SK-N-MC (cell line): ENCODE measurements at regions not wholly inside any gene's neighbourhood (a gene's known extent, or its start where the extent isn't known, plus 50 kb on each side); places are given as distances from the start of the nearest gene placed in this dataset.

Experiments
- DNase-seq: peaks from one replicate; pipeline ENCODE4 v3.0.0-alpha.2; 2011; ENCODE audit warnings: low read depth, low spot score
- H3K27ac ChIP-seq: fragments of 200-600 bp; sonication (generic); 2 replicates; pipeline ENCODE4 v1.5.1; 2016; ENCODE audit warnings: mixed run types
- H3K36me3 ChIP-seq: fragments of 200-600 bp; sonication (generic); 2 replicates; pipeline ENCODE4 v1.6.1; 2017; ENCODE audit warnings: antibody characterized with exemption, low read length, mixed read lengths; ENCODE audit not compliant: insufficient read depth
- H3K4me3 ChIP-seq: fragments of 200-600 bp; sonication (generic); 2 replicates; pipeline ENCODE4 v1.5.1; 2016
- H3K9ac ChIP-seq: fragments of 200-600 bp; sonication (generic); 2 replicates; pipeline ENCODE4 v1.8.0; 2017; ENCODE audit warnings: mixed run types, mixed read lengths; ENCODE audit not compliant: insufficient read length
- H3K9me3 ChIP-seq: fragments of 200-600 bp; sonication (generic); 2 replicates; pipeline ENCODE4 v1.6.1; 2017; ENCODE audit warnings: low read depth, mild to moderate bottlenecking, antibody characterized with exemption, low read length, moderate library complexity, mixed read lengths
- EZH2 ChIP-seq: fragments of 200-600 bp; sonication (generic); IDR thresholded peaks from one replicate; pipeline ENCODE4 v1.6.1; 2017; ENCODE audit warnings: antibody characterized with exemption
- FOXP2 ChIP-seq: optimal IDR thresholded peaks from 2 replicates; pipeline ENCODE3; 2011; ENCODE audit warnings: mild to moderate bottlenecking, moderate library complexity; ENCODE audit not compliant: insufficient read depth; ENCODE audit errors: extremely low read length, control extremely low read depth
- POLR2AphosphoS5 ChIP-seq: IDR thresholded peaks from 2 replicates; pipeline ENCODE4 v1.6.1; 2012; ENCODE audit warnings: mild to moderate bottlenecking, low read depth, low read length, borderline replicate concordance

- H3K36me3 ChIP-seq: no peaks in the 10 kb centered on the region
- H3K9ac ChIP-seq: no peak overlapping the region
- no peak for DNase-seq
- no peak overlapping the region for H3K4me3 ChIP-seq
- H3K9me3 ChIP-seq: no peaks in the 10 kb centered on the region
- TF ChIP-seq FOXP2 (no peak), POLR2AphosphoS5 (no peak)
- no peak overlapping the region for H3K27ac ChIP-seq
Measured at GRCh38 chr2:103139628-103140268, 377.9 kb downstream of the TMEM182 start.

GRCh38 chr2:103144837-103145236, 383.0 kb downstream of the TMEM182 start:
- Histone ChIP-seq H3K27ac (no peak overlapping the region), H3K9ac (no peak overlapping the region), H3K9me3 (no peaks in the 10 kb centered on the region), H3K4me3 (no peak overlapping the region), H3K36me3 (no peaks in the 10 kb centered on the region)
- no peak for TF ChIP-seq FOXP2
- TF ChIP-seq EZH2: no peak
- no peak for DNase-seq

- no peak overlapping the region for H3K4me3 ChIP-seq
Measured at GRCh38 chr2:103145739-103146138, 383.9 kb downstream of the TMEM182 start.

DNA sequence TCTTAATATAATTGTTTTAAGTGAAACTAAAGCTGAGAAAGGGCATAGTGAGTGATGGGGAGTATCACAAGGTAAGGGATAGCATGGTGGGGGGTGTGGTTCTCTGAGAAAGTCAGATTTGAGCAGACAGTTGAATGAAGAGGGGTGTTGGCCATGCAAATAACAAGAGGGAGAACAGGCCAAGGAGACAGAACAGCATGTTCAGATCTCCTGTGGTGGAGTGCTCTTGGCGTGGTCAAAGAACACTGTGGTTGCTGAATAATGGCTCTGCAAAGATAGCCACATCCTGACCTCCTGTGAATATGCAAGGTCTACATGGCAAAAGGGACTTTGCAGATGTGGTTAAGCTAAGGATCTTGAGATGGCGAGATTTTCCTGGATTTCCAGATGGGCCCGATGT, 389.2 kb downstream of the TMEM182 start:
- no peak for DNase-seq
- Histone ChIP-seq H3K4me3 (no peak overlapping the region), H3K9me3 (no peaks in the 10 kb centered on the region), H3K27ac (no peak overlapping the region), H3K9ac (no peak overlapping the region), H3K36me3 (no peaks in the 10 kb centered on the region)
- TF ChIP-seq POLR2AphosphoS5: no peak
- no peak for TF ChIP-seq EZH2
- TF ChIP-seq FOXP2: no peak

More at GRCh38 chr2:103145739-103146138, 383.9 kb downstream of the TMEM182 start:
- TF ChIP-seq POLR2AphosphoS5: no peak
- TF ChIP-seq EZH2: no peak
- TF ChIP-seq FOXP2: no peak
- DNase-seq: no peak
- H3K9ac ChIP-seq: no peak overlapping the region
- H3K27ac ChIP-seq: no peak overlapping the region
- H3K9me3 ChIP-seq: no peaks in the 10 kb centered on the region
- H3K36me3 ChIP-seq: no peaks in the 10 kb centered on the region

- Histone ChIP-seq H3K9me3 (no peaks in the 10 kb centered on the region), H3K27ac (no peak overlapping the region), H3K9ac (no peak overlapping the region), H3K4me3 (no peak overlapping the region), H3K36me3 (no peaks in the 10 kb centered on the region)
- DNase-seq: no peak
- TF ChIP-seq POLR2AphosphoS5 (no peak), EZH2 (no peak), FOXP2 (no peak)
Measured at GRCh38 chr2:103152556-103152955, 390.7 kb downstream of the TMEM182 start.

DNA sequence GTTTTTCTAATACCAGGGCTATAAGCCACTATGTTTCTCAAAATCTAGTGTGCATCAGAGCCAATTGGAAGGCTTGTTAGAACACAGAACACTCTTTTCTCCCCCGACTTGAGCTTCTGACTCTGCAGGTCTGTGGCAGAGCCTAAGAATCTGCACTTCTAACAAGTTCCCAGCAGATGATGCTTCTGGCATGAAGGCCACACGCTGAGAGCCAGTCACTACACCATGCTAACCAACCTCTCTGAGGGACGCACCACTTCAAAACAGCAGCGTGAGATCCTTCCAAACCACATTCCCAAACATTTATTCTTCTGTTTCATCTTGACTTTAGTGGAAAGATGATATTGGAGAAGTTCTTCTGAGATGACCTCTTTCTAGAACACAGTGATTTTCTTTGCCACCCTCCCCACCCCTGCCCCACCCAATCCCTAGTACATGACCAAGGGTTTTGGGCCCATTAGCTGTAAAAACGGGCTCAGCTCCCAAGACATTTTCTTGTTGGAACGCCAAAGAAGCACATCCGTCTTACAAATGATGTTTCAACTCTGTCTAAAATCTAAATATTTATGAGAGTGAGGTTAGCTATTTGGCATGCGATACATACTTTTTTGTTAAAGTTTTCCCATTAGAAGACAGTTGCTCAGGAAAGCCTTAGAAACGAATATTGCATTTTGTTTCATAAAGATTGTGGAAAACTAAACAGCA, 391.9 kb downstream of the TMEM182 start:
- no peak for DNase-seq
- Histone ChIP-seq H3K9me3 (no peaks in the 10 kb centered on the region), H3K9ac (no peak overlapping the region), H3K27ac (no peak overlapping the region), H3K4me3 (no peak overlapping the region), H3K36me3 (no peaks in the 10 kb centered on the region)
- TF ChIP-seq POLR2AphosphoS5 (no peak), FOXP2 (no peak), EZH2 (no peak)

DNA sequence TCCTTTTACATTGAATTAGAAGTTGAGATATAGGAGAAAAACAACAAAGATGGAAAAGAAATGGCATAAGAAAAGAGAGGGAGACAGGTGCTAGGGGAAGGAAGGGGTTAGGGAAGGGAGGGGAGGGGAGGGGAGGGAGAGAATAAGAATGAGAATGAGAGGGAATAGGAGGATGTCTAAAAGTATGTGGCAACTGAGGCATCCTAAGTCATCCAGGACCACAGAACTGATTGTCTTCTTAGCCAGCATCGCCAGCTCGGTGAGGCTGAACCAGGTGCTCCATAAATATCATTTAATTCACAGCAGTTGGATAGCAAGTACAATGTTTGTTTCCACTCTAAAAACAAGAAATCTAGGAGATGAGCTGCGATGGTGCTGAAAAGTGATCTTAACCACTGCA, 393.5 kb downstream of the TMEM182 start:
- Histone ChIP-seq H3K36me3 (no peaks in the 10 kb centered on the region), H3K4me3 (no peak overlapping the region)

DNA sequence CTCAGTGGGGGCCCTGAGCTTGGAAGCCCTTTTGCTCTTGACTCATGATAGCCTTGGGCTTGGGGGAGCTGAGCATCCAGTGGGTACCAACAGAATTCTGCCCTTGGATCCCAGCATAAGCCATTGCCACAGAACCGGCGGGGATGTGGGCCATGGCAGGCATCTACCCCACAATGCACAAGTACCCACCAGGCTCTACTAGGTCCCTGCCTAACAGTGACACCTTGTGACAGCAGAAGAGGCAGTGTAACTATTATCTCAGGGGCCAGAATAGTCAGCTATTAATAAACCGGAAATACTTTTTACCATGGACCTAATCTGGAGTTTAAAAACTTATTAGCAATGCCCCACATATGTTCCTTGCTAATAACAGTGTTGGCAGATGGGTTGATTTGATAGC, 397.2 kb downstream of the TMEM182 start:
- H3K36me3 ChIP-seq: no peaks in the 10 kb centered on the region
- no peaks in the 10 kb centered on the region for H3K9me3 ChIP-seq
- H3K27ac ChIP-seq: no peak overlapping the region
- no peak for DNase-seq
- H3K9ac ChIP-seq: no peak overlapping the region
- TF ChIP-seq EZH2: no peak
- no peak for TF ChIP-seq FOXP2
- TF ChIP-seq POLR2AphosphoS5: no peak
- H3K4me3 ChIP-seq: no peak overlapping the region

More for the DNA sequence above, 393.5 kb downstream of the TMEM182 start:
- no peak for TF ChIP-seq EZH2
- no peak for TF ChIP-seq FOXP2
- TF ChIP-seq POLR2AphosphoS5: no peak
- Histone ChIP-seq H3K27ac (no peak overlapping the region), H3K9ac (no peak overlapping the region), H3K9me3 (no peaks in the 10 kb centered on the region)
- DNase-seq: no peak
